Skin epidermis (tissue), 12 donors: ENCODE measurements at regions not wholly inside any gene's neighbourhood (a gene's known extent, or its start where the extent isn't known, plus 50 kb on each side); places are given as distances from the start of the nearest gene placed in this dataset.

ENCODE experiments used
- H3K27ac ChIP-seq, 21 experiments: fragments of 200-600 bp; sonication (generic) in 11 of 21; one replicate each; pipeline ENCODE4 v1.5.0; 2020; ENCODE audit warnings: mild to moderate bottlenecking in 3 of 21, inconsistent platforms in 2 of 21, moderate library complexity in 2 of 21
- H3K4me3 ChIP-seq, 7 experiments: fragments of 200-600 bp; sonication (generic) in 2 of 7; one replicate each; pipeline ENCODE4 v1.5.0; 2020; ENCODE audit warnings: inconsistent platforms in 2 of 7, mild to moderate bottlenecking in 2 of 7, moderate library complexity in 1 of 7

- no peak overlapping the region for H3K27ac ChIP-seq
- H3K4me3 ChIP-seq = no peak overlapping the region
These were observed 245.6 kb upstream of the SALL3 start for GRCh38 chr18:78733762-78734613.

GRCh38 chr18:78734614-78734945, 245.0 kb upstream of the SALL3 start:
- Histone ChIP-seq H3K27ac (no peak overlapping the region), H3K4me3 (no peak overlapping the region)

- Histone ChIP-seq H3K4me3 (no peak overlapping the region), H3K27ac (no peak overlapping the region)
These were observed 244.2 kb upstream of the SALL3 start for GRCh38 chr18:78735131-78736014.

- no peak overlapping the region for H3K4me3 ChIP-seq
- no peak overlapping the region for H3K27ac ChIP-seq
These were observed 243.5 kb upstream of the SALL3 start for GRCh38 chr18:78736015-78736690.

GRCh38 chr18:78737006-78737915, 242.4 kb upstream of the SALL3 start:
- H3K27ac ChIP-seq = no peak overlapping the region
- H3K4me3 ChIP-seq = no peak overlapping the region

- no peak overlapping the region for H3K4me3 ChIP-seq
- H3K27ac ChIP-seq = no peak overlapping the region
These were observed 241.4 kb upstream of the SALL3 start for GRCh38 chr18:78738076-78738690.

GRCh38 chr18:78739115-78739514, 240.5 kb upstream of the SALL3 start:
- no peak overlapping the region for H3K27ac ChIP-seq
- H3K4me3 ChIP-seq = no peak overlapping the region

- Histone ChIP-seq H3K27ac (no peak overlapping the region), H3K4me3 (no peak overlapping the region)
These were observed 239.5 kb upstream of the SALL3 start for GRCh38 chr18:78739882-78740677.

GRCh38 chr18:78740876-78741275, 238.7 kb upstream of the SALL3 start:
- no peak overlapping the region for H3K27ac ChIP-seq
- no peak overlapping the region for H3K4me3 ChIP-seq

- no peak overlapping the region for H3K27ac ChIP-seq
- H3K4me3 ChIP-seq = no peak overlapping the region
These were observed 238.0 kb upstream of the SALL3 start for GRCh38 chr18:78741381-78742217.

GRCh38 chr18:78742218-78742745, 237.3 kb upstream of the SALL3 start:
- H3K27ac ChIP-seq = no peak overlapping the region
- H3K4me3 ChIP-seq = no peak overlapping the region

- Histone ChIP-seq H3K27ac (no peak overlapping the region), H3K4me3 (no peak overlapping the region)
These were observed 236.5 kb upstream of the SALL3 start for GRCh38 chr18:78743078-78743477.

- H3K27ac ChIP-seq = no peak overlapping the region
These were observed 228.0 kb upstream of the SALL3 start for GRCh38 chr18:78751664-78752063.

GRCh38 chr18:78753240-78753639, 226.4 kb upstream of the SALL3 start:
- Histone ChIP-seq H3K4me3 (no peak overlapping the region), H3K27ac (no peak overlapping the region)

More at GRCh38 chr18:78751664-78752063, 228.0 kb upstream of the SALL3 start:
- no peak overlapping the region for H3K4me3 ChIP-seq

GRCh38 chr18:78754311-78755043, 225.1 kb upstream of the SALL3 start:
- Histone ChIP-seq H3K27ac (no peak overlapping the region), H3K4me3 (no peak overlapping the region)

- no peak overlapping the region for H3K27ac ChIP-seq
- no peak overlapping the region for H3K4me3 ChIP-seq
These were observed 222.6 kb upstream of the SALL3 start for GRCh38 chr18:78757014-78757413.
